GM18951 (cell line): ENCODE measurements at regions not wholly inside any gene's neighbourhood (a gene's known extent, or its start where the extent isn't known, plus 50 kb on each side); places are given as distances from the start of the nearest gene placed in this dataset.

ENCODE experiments used
- POLR2A ChIP-seq: IDR thresholded peaks from 4 replicates; pipeline ENCODE4 v1.6.1; 2011; ENCODE audit warnings: mild to moderate bottlenecking; ENCODE audit not compliant: insufficient read length, insufficient read depth; ENCODE audit errors: extremely low read depth
- in situ Hi-C: fragments of 300-500 bp; cut with MboI; formaldehyde crosslinking; loops from one replicate; pipeline ENCODE4 v1.12.0; 2022; ENCODE audit warnings: low sequenced_read_pairs, mixed read lengths, inconsistent platforms; ENCODE audit not compliant: unreplicated experiment

DNA sequence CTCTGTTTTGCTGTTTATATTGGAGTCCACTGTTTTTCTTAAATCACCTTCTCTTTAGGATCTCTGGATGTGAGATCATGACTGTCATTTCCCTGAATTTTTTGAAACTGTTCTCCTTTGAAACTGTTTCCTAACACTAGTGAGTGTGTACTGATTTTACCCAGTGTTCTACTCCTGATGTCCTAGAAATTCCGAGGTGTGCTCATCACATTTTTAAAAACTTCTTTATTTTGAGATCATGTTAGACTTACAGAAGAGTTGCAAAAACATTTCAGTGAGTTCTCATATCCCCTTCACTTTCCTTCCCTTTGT is 292.6 kb downstream of the NFKBIZ start:
- no peak for TF ChIP-seq POLR2A
- in situ Hi-C loops = no loop called here

DNA sequence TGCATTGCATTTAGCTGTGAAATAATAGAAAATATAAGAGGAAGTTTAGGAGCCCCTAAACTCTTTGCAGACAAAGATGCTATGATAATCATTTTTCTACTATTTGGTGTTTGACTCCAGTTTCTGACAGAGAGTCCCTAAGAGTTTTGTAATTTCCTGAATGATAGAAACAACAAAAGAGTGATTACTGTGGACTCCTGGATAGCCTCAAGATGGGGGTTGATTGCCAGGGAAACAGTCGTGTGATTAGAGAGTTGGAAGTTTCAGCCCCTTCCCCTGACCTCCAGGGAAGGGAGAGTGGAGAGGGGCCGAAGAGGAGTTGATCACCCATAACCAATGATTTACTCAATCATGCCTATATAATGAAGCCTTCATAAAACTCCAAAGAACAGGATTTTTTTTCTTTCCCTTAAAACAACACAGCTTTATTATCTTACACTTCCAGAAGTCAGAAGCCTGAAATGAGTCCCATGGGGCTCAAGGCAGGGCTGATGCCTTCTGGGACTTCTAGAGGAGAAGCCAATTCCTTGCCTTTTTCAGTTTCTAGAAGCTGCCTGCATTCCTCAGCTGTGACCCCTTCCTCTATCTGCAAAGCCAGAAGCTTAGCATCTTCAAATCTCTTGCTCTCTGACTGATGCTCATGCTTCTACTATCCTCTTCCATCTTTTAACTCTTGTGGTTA is 292.3 kb upstream of the ZPLD1 start:
- in situ Hi-C loops = no loop called here

DNA sequence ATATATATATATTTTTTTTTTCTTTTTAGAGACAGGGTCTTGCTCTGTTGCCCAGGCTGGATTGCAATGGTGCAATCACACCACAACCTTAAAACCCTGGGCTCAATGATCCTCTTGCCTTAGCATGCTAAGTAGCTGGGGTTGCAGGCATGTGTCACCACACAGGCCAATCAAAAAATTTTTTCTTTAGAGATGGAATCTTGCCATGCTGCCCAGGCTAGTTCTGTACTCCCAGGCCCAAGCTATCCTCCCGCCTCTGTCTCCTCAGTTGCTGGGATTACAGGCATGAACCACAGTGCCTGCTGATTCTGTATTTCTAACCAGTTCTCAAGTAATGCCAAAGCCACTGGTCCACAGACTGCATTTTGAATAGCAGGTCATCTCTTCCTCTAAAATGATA is 291.3 kb upstream of the ZPLD1 start:
- no peak for TF ChIP-seq POLR2A
- in situ Hi-C loops = no loop called here

More for the DNA sequence above, 292.3 kb upstream of the ZPLD1 start:
- TF ChIP-seq POLR2A = no peak

DNA sequence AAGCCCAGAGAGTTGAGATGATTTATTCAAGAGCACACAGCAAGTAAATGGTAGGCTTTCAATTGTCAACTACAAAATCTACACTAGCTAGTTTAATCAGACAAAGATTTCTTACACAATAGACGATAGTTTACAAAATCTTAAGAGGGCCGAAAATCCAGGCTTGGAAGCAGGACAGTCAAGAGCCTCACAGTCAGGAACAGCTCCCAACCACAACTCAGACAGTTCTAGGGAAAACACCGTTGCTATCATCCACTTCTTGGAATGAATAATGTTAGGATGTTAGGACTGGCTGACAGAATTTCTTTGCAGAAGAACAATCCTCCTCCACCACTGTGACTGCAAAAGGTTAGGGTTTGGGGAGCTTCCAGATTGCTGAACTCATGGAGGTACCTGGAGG is 290.8 kb upstream of the ZPLD1 start:
- in situ Hi-C loops = no loop called here
- no peak for TF ChIP-seq POLR2A

DNA sequence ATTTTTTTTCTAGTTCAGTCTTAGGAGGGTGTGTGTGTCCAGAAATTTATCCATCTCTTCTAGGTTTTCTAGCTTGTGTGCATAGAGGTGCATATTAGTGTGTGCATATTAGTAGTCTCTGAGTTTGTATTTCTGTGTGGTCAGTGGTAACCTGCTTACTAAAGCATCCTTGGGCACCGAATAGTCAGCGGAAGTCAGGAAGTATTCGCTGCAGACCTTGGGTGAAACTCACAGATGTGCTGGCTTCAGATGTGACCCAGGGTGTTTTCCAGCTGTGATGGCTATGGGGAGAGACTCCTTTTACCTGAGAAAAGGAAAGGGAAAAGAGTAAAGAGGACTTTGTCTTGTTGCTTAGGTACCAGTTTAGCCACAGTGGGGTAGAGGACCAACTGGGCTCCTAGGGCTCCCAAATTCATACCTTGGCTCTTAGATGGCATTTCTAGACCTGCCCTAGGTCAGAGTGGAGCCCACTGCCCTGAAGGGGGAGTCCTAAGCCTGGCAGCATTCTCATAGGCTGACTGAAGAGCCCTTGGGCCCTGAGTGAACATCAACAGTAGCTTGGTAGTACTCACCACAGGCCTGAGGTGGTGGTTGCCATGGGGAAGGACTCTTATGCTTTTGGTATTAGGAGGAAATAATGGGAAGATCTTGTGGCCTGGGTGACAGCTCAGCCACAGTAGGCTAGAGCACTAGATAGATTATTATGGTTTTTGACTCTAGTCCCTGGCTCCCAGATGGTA is 286.0 kb upstream of the ZPLD1 start:
- in situ Hi-C loops = no loop called here
- TF ChIP-seq POLR2A = no peak

DNA sequence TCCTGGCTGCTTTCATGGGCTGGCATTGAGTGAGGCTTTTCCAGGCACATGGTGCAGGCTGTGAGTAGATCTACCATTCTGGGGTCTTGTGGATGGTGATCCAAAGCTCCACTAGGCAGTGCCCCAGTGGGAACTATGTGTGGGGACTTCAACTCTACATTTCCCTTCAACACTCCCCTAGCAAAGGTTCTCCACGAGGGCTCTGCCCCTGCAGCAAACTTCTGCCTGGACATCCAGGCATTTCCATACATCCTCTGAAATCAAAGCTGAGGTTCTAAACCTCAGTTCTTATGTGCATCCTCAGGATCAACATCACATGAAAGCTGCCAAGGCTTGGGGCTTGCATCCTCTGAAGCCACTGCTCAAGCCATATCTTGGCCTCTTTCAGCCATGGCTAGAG is 282.9 kb upstream of the ZPLD1 start:
- no peak for TF ChIP-seq POLR2A
- in situ Hi-C loops = no loop called here

DNA sequence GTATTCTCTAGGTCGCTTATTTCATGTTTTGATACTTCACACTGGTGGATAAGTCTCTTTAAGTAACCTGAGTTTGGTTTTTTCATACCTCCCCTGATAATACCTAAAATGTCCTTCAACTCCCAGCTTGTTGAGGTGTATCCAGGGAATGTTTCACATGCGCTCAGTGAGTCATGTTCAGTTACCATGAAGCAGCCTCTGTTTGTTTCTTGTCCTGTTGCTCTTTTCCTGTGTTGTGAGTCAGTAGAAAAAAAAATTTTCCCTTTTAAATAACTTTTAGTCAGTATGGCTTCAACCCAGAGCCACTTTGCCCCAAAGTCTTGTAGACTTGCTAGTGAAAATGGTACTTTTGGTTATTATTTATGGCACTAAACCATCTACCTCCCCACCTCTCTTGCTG is 278.4 kb upstream of the ZPLD1 start:
- in situ Hi-C loops = no loop called here

DNA sequence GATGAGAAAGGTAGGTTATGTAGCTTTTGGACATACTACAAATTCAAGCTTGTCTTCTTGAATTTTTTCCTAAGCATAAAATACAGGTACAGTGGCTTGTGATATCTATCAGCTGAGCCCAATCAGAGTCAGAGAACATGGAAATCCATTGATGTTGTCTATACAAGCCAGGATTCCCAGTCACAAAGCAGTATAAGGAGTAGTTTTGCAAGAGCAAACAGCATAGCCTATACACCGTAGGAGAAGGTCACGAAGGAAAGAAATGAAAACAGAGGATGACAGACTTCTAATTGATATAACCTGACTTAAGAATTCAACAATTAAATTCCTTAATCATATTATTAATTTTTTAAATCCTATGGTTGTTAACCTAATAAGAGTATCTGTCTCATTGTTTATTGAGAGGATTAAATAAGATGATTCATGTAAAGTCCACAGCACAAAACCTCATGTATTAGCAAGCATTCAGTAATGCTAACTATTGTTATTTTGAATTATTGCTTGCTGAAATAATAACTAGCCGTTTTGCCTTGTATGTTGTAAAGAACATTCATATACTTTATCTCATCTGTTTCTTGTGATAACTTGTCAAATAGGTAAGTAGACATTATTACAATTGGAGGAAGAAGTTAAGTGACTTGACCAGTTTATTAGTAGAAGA is 276.6 kb upstream of the ZPLD1 start:
- TF ChIP-seq POLR2A = no peak
- in situ Hi-C loops = no loop called here

More for the DNA sequence above, 278.4 kb upstream of the ZPLD1 start:
- TF ChIP-seq POLR2A = no peak

DNA sequence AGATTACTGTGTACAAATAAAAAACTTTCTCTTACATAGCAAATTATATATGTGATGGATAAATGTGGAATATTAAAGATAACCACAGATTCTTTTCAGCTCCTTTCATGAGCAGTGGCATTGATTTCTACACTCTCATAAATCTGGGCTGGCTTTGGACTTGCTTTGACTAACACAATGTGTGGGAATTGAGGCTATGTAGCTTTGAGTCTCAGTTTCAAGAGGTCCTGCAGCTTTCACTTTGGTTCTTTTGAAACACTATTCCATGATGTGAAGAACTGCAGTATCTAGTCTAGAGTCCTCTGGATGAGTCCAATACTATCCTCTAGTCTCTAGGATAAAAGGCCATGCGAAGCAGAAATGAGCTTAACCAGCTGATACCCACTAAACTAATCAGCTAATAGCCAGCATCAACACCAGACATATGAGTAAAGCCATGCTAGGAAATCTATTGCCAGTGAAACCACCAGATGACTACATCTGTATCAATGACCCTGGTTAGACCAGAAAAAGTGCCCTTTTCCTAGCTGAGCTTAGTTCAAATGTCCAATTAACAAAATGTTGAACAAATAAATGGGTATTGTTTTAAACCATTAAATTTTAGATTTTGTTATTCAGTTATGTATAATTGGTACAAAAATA is 274.9 kb upstream of the ZPLD1 start:
- in situ Hi-C loops = no loop called here
- TF ChIP-seq POLR2A = no peak

DNA sequence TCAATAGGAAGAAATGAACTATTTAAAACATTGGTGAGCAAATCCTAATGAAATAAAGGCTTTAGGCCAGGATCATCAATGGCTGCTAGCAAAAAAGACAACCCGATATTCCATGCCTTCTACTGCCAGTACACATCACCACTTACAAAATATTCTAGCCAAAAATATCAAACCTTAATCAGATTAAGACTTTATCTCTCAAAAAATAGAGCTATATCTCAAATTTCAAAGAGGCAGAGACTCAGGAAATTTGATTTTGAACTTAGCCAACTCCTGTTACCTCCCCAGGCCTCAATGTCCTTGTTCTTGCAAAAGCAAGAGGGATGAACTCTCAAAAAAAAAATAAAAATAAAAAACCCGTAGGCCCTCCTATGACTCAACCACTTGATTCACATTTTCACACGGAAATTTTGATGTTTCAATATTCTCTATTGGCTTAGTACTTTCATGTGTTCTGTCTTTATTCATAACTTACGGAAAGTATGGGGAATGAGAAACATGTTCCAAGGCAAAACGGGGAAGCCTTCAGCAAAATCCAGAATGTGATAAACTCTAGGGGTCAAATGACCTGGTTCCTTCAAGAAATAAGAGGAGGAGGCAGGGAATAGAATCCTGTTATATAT is 273.3 kb upstream of the ZPLD1 start:
- TF ChIP-seq POLR2A = no peak
- in situ Hi-C loops = no loop called here

DNA sequence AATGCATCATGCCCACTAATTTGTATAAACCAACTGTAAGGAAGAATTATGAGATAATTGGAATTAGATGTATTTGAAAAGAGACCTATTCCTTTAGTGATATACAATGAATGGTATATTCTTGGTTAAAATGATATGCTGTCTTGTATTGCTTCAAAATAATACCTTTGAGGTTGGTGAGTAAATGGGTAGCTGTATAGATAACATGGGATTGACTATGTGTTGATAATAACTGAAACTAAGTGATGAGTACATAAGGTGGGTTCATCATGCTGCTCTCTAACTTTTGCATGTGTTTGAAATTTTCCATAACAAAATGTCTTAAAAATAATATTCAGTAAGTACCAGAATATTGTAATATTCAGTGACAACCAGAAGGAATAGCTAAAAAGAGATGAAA is 272.6 kb upstream of the ZPLD1 start:
- no peak for TF ChIP-seq POLR2A
- in situ Hi-C loops = no loop called here

DNA sequence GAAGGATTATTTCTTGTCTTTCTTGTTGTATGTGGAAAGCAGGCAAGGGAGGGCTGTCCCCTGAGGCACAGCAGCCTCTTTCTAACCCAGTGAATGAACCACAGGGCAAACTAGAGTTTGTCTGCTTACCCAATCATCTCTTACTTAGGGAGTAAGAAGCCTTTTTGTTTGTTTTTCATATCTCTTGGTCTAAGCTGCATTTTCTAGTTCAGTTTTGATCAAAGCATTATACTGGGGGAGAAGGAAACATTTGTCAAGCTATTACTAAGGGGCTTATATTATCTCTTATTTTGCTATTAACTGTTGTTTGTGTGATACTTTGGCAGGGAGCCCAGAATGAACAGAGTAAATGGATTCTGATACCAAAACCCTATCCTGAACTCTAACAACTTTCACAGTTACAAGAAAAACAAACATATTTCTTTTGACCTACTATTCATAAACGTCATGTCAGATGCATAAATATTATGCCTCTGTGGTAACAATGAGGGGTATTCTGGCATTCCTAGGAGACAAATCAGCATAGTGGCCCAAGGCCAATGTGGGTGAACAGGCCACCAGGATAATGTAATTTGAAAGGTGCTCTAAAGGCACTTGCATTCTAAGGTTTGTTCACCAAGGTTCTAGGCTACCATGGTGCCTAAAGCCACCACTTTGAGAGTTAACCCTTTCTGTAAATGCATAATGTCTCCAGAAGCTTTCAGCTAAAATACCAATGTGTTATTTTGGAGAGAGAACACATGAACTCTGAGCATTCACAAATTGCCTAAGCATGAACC is 271.6 kb upstream of the ZPLD1 start:
- in situ Hi-C loops = no loop called here

More for the DNA sequence above, 271.6 kb upstream of the ZPLD1 start:
- TF ChIP-seq POLR2A = no peak
